ENCODE measurements at regions not wholly inside any gene's neighbourhood (a gene's known extent, or its start where the extent isn't known, plus 50 kb on each side); places are given as distances from the start of the nearest gene placed in this dataset.

GRCh38 chr18:77784759-77785379 lies 535.2 kb downstream of the GALR1 start:
- no peak overlapping the region for H3K4me3 ChIP-seq (ENCODE audit: low read depth, low read length)
- no peak for TF ChIP-seq CTCF (IDR thresholded peaks at IDR 0.05; ENCODE audit: low read depth, low read length)

DNA sequence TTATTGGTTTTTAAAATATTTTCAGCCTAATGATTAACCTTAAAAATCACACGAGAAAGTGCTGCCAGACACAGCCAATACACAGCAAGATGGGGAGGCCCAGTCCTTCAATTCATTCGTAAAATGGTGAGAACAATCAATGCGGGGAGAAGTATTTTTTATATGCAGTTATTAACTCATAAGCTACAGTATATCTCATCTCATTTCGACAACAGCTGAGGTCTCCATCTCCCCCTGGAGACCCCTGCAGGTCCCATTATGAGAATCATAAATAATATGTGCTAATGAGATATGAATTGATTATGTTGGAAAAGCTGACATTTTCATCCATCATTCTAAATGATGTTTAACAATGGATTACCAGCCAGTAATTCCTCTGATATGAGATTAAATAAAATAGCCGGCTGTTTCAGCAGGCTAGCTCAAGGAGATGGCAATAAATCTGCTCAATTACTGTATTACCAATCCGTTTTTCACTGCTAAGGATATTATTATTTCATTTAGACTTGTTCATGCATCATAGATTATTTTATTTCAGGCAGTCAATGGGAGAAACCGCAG lies 535.8 kb downstream of the GALR1 start:
- H3K4me3 ChIP-seq (ENCODE audit: low read depth, low read length) = no peak overlapping the region
- no peak for TF ChIP-seq CTCF (IDR thresholded peaks at IDR 0.05; ENCODE audit: low read depth, low read length)

DNA sequence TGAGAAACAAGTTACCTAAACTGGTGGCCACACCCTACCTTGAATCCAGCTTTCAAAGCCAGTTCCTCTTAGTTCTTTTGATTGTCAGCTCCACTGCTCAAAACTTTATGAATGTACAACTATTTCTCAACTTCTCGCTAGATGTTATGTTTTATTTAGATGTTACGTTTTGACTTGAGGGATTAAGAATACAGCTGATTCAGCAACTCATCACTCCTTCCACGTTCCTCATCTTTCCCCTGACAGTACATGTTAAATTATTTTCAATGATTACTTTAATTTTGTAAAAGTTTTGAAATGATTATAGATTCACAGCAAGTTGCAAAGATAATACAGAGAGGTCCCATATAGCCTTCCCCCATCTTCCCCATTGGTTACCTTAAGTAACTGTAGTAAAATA lies 553.4 kb downstream of the GALR1 start:
- no peak for TF ChIP-seq CTCF (IDR thresholded peaks at IDR 0.05; ENCODE audit: low read depth, low read length)
- H3K4me3 ChIP-seq (ENCODE audit: low read depth, low read length) = no peak overlapping the region

- H3K4me3 ChIP-seq (ENCODE audit: low read depth, low read length) = no peak overlapping the region
- TF ChIP-seq CTCF (IDR thresholded peaks at IDR 0.05; ENCODE audit: low read depth, low read length) = no peak
Observed at GRCh38 chr18:77804382-77804781, 554.7 kb downstream of the GALR1 start.

- no peak for TF ChIP-seq CTCF (IDR thresholded peaks at IDR 0.05; ENCODE audit: low read depth, low read length)
- no peak overlapping the region for H3K4me3 ChIP-seq (ENCODE audit: low read depth, low read length)
Observed at GRCh38 chr18:77807650-77808049, 558.0 kb downstream of the GALR1 start.

DNA sequence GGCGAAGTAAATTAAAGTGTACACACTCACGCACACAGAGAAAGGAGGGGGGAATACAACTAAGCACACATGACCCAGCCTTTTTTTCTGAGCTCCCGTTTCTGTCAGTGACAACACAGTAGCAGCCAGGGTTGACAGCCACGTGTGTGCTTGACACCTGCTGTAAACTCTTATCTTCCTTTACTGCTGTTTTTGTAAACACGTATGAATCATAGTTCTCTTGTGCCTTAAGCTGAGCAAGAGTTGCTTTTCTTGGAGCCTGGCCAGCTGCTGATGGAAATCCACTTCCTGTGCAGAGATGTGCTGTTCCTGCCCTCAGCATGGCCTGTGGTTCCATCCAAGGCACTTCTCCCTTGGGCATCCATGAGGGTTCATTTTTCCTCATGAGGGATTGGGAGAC lies 561.9 kb downstream of the GALR1 start:
- no peak overlapping the region for H3K4me3 ChIP-seq (ENCODE audit: low read depth, low read length)
- TF ChIP-seq CTCF (IDR thresholded peaks at IDR 0.05; ENCODE audit: low read depth, low read length) = no peak

- no peak for TF ChIP-seq CTCF (IDR thresholded peaks at IDR 0.05; ENCODE audit: low read depth, low read length)
- H3K4me3 ChIP-seq (ENCODE audit: low read depth, low read length) = no peak overlapping the region
Observed at GRCh38 chr18:77815666-77816338, 566.2 kb downstream of the GALR1 start.
